ENCODE measurements at regions not wholly inside any gene's neighbourhood (a gene's known extent, or its start where the extent isn't known, plus 50 kb on each side); places are given as distances from the start of the nearest gene placed in this dataset.
A peak's percentile ranks its signal among the peaks of the same experiment; 100 is the strongest.

GRCh38 chr2:206845877-206846276, 80.5 kb downstream of the FASTKD2 start:
- H3K27me3 Mint-ChIP-seq: no peaks in the 10 kb centered on the region
- no peak overlapping the region for H3K4me3 Mint-ChIP-seq
- no peaks in the 10 kb centered on the region for H3K36me3 Mint-ChIP-seq
- no peaks in the 10 kb centered on the region for H3K9me3 Mint-ChIP-seq
- H3K27ac Mint-ChIP-seq: no peak overlapping the region
- H3K4me1 Mint-ChIP-seq: no peaks in the 10 kb centered on the region

GRCh38 chr2:206846331-206846730, 80.9 kb downstream of the FASTKD2 start:
- no peaks in the 10 kb centered on the region for H3K4me1 Mint-ChIP-seq
- H3K9me3 Mint-ChIP-seq: no peaks in the 10 kb centered on the region
- H3K36me3 Mint-ChIP-seq: no peaks in the 10 kb centered on the region
- H3K27me3 Mint-ChIP-seq: no peaks in the 10 kb centered on the region
- H3K4me3 Mint-ChIP-seq: no peak overlapping the region
- no peak overlapping the region for H3K27ac Mint-ChIP-seq

- no peaks in the 10 kb centered on the region for H3K9me3 Mint-ChIP-seq
- no peaks in the 10 kb centered on the region for H3K4me1 Mint-ChIP-seq
- no peak overlapping the region for H3K4me3 Mint-ChIP-seq
- no peaks in the 10 kb centered on the region for H3K27me3 Mint-ChIP-seq
- no peaks in the 10 kb centered on the region for H3K36me3 Mint-ChIP-seq
- no peak overlapping the region for H3K27ac Mint-ChIP-seq
Observed at GRCh38 chr2:206846981-206847834, 81.8 kb downstream of the FASTKD2 start.

GRCh38 chr2:206850369-206850768, 85.0 kb downstream of the FASTKD2 start:
- no peaks in the 10 kb centered on the region for H3K9me3 Mint-ChIP-seq

GRCh38 chr2:206851521-206851920, 86.1 kb downstream of the FASTKD2 start:
- no peak overlapping the region for H3K27ac Mint-ChIP-seq
- H3K27me3 Mint-ChIP-seq: no peaks in the 10 kb centered on the region
- no peaks in the 10 kb centered on the region for H3K36me3 Mint-ChIP-seq
- no peaks in the 10 kb centered on the region for H3K9me3 Mint-ChIP-seq
- H3K4me3 Mint-ChIP-seq: no peak overlapping the region
- no peaks in the 10 kb centered on the region for H3K4me1 Mint-ChIP-seq

More at GRCh38 chr2:206850369-206850768, 85.0 kb downstream of the FASTKD2 start:
- Mint-ChIP-seq H3K4me3 (no peak overlapping the region), H3K27ac (no peak overlapping the region), H3K27me3 (no peaks in the 10 kb centered on the region), H3K4me1 (no peaks in the 10 kb centered on the region), H3K36me3 (no peaks in the 10 kb centered on the region)

- Mint-ChIP-seq H3K27me3 (no peaks in the 10 kb centered on the region), H3K36me3 (no peaks in the 10 kb centered on the region), H3K9me3 (no peaks in the 10 kb centered on the region), H3K27ac (no peak overlapping the region), H3K4me1 (peaks cover 11% of the 10 kb centered on the region), H3K4me3 (no peak overlapping the region)
Observed at GRCh38 chr2:206853915-206854314, 85.4 kb upstream of the CPO start.

- H3K27ac Mint-ChIP-seq: no peak overlapping the region
- peaks cover 24% of the 10 kb centered on the region for H3K4me1 Mint-ChIP-seq
- H3K9me3 Mint-ChIP-seq: no peaks in the 10 kb centered on the region
- no peaks in the 10 kb centered on the region for H3K36me3 Mint-ChIP-seq
- H3K4me3 Mint-ChIP-seq: no peak overlapping the region
- H3K27me3 Mint-ChIP-seq: no peaks in the 10 kb centered on the region
Observed at GRCh38 chr2:206855585-206856433, 83.5 kb upstream of the CPO start.

- Mint-ChIP-seq H3K27ac (no peak overlapping the region), H3K36me3 (no peaks in the 10 kb centered on the region), H3K4me3 (no peak overlapping the region)
Observed at GRCh38 chr2:206856513-206856912, 82.8 kb upstream of the CPO start.

GRCh38 chr2:206858687-206859329, 80.5 kb upstream of the CPO start:
- Mint-ChIP-seq H3K9me3 (no peaks in the 10 kb centered on the region), H3K36me3 (no peaks in the 10 kb centered on the region), H3K27ac (peak overlapping the region; percentile 65), H3K27me3 (no peaks in the 10 kb centered on the region), H3K4me1 (peaks cover 24% of the 10 kb centered on the region), H3K4me3 (peak overlapping the region; percentile 73)

More at GRCh38 chr2:206856513-206856912, 82.8 kb upstream of the CPO start:
- no peaks in the 10 kb centered on the region for H3K9me3 Mint-ChIP-seq
- peaks cover 24% of the 10 kb centered on the region for H3K4me1 Mint-ChIP-seq
- no peaks in the 10 kb centered on the region for H3K27me3 Mint-ChIP-seq

- H3K4me3 Mint-ChIP-seq: peak overlapping the region; percentile 73
- peaks cover 24% of the 10 kb centered on the region for H3K4me1 Mint-ChIP-seq
- H3K27ac Mint-ChIP-seq: peak overlapping the region; percentile 25
- H3K9me3 Mint-ChIP-seq: no peaks in the 10 kb centered on the region
- H3K27me3 Mint-ChIP-seq: no peaks in the 10 kb centered on the region
- H3K36me3 Mint-ChIP-seq: no peaks in the 10 kb centered on the region
Observed at GRCh38 chr2:206859330-206859739, 80.0 kb upstream of the CPO start.

- Mint-ChIP-seq H3K36me3 (no peaks in the 10 kb centered on the region), H3K4me3 (no peak overlapping the region), H3K4me1 (peaks cover 21% of the 10 kb centered on the region), H3K9me3 (no peaks in the 10 kb centered on the region), H3K27ac (no peak overlapping the region), H3K27me3 (no peaks in the 10 kb centered on the region)
Observed at GRCh38 chr2:206863196-206863595, 76.1 kb upstream of the CPO start.

- Mint-ChIP-seq H3K27ac (no peak overlapping the region), H3K36me3 (no peaks in the 10 kb centered on the region), H3K4me1 (peaks cover 15% of the 10 kb centered on the region), H3K4me3 (no peak overlapping the region), H3K27me3 (no peaks in the 10 kb centered on the region), H3K9me3 (no peaks in the 10 kb centered on the region)
Observed at GRCh38 chr2:206863716-206864115, 75.6 kb upstream of the CPO start.

- no peak overlapping the region for H3K27ac Mint-ChIP-seq
- no peak overlapping the region for H3K4me3 Mint-ChIP-seq
- H3K4me1 Mint-ChIP-seq: no peaks in the 10 kb centered on the region
- no peaks in the 10 kb centered on the region for H3K9me3 Mint-ChIP-seq
- H3K27me3 Mint-ChIP-seq: no peaks in the 10 kb centered on the region
- H3K36me3 Mint-ChIP-seq: no peaks in the 10 kb centered on the region
Observed at GRCh38 chr2:206867006-206867405, 72.3 kb upstream of the CPO start.

- Mint-ChIP-seq H3K27me3 (no peaks in the 10 kb centered on the region), H3K27ac (no peak overlapping the region), H3K4me1 (peaks cover 5% of the 10 kb centered on the region), H3K4me3 (no peak overlapping the region), H3K9me3 (peaks cover 2% of the 10 kb centered on the region), H3K36me3 (peaks cover 2% of the 10 kb centered on the region)
Observed at GRCh38 chr2:206869824-206870495, 69.4 kb upstream of the CPO start.

GRCh38 chr2:206873423-206873822, 65.9 kb upstream of the CPO start:
- peaks cover 3% of the 10 kb centered on the region for H3K36me3 Mint-ChIP-seq

More at GRCh38 chr2:206873423-206873822, 65.9 kb upstream of the CPO start:
- H3K27ac Mint-ChIP-seq: no peak overlapping the region
- peaks cover 5% of the 10 kb centered on the region for H3K4me1 Mint-ChIP-seq
- H3K4me3 Mint-ChIP-seq: no peak overlapping the region
- no peaks in the 10 kb centered on the region for H3K27me3 Mint-ChIP-seq
- peaks cover 4% of the 10 kb centered on the region for H3K9me3 Mint-ChIP-seq

All from activated naive CD4-positive, alpha-beta T cell treated with anti-CD3 and anti-CD28 coated beads, Interleukin-2, amount 50 U/mL, for 24 hours (primary cell).